ENCODE measurements at regions not wholly inside any gene's neighbourhood (a gene's known extent, or its start where the extent isn't known, plus 50 kb on each side); places are given as distances from the start of the nearest gene placed in this dataset.

- Mint-ChIP-seq H3K9me3 (peaks cover 9% of the 10 kb centered on the region), H3K4me1 (no peaks in the 10 kb centered on the region), H3K4me3 (no peak overlapping the region), H3K27ac (no peak overlapping the region), H3K27me3 (peaks cover 36% of the 10 kb centered on the region), H3K36me3 (no peaks in the 10 kb centered on the region)
- DNase-seq (no peak), ATAC-seq (ENCODE audit: low read depth) (no peak)
- POLR2A ChIA-PET = no interaction called here
These were observed 222.8 kb upstream of the TNRC6C start for GRCh38 chr17:77735566-77736198.

GRCh38 chr17:77736199-77736585 is 222.3 kb upstream of the TNRC6C start:
- H3K36me3 Mint-ChIP-seq = no peaks in the 10 kb centered on the region
- peaks cover 38% of the 10 kb centered on the region for H3K27me3 Mint-ChIP-seq
- POLR2A ChIA-PET = no interaction called here
- ATAC-seq (ENCODE audit: low read depth) = no peak
- H3K9me3 Mint-ChIP-seq = peaks cover 11% of the 10 kb centered on the region
- no peak for DNase-seq
- no peaks in the 10 kb centered on the region for H3K4me1 Mint-ChIP-seq
- H3K4me3 Mint-ChIP-seq = no peak overlapping the region
- no peak overlapping the region for H3K27ac Mint-ChIP-seq

DNA sequence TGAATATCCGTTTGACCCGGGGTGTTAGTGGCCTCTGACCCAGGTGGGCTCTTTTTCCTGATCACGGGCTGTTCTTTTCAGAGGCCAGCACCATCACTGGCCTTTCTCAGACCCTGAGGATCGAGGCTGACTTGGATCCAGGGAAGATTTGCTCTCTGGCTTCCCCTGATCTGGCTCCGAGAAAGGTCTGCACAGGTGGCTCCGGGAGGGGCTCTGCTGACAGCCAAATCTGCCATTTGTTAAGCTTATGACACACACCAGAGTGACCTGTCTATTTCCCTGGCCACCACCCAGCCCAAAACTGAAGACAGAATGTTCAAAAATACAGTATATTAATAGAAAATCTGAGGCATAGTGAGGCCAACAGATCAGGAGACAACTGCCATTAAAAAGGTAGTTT is 221.8 kb upstream of the TNRC6C start:
- DNase-seq = no peak
- Mint-ChIP-seq H3K36me3 (no peaks in the 10 kb centered on the region), H3K27me3 (peaks cover 37% of the 10 kb centered on the region), H3K9me3 (peaks cover 11% of the 10 kb centered on the region), H3K4me3 (no peak overlapping the region), H3K4me1 (no peaks in the 10 kb centered on the region), H3K27ac (no peak overlapping the region)
- no peak for ATAC-seq (ENCODE audit: low read depth)
- POLR2A ChIA-PET = no interaction called here

GRCh38 chr17:77737442-77738265 is 220.8 kb upstream of the TNRC6C start:
- H3K4me3 Mint-ChIP-seq = no peak overlapping the region

GRCh38 chr17:77738751-77739531 is 219.6 kb upstream of the TNRC6C start:
- ATAC-seq (ENCODE audit: low read depth) (no peak), DNase-seq (no peak)
- H3K9me3 Mint-ChIP-seq = peaks cover 2% of the 10 kb centered on the region
- POLR2A ChIA-PET = no interaction called here
- H3K27ac Mint-ChIP-seq = no peak overlapping the region
- no peaks in the 10 kb centered on the region for H3K4me1 Mint-ChIP-seq
- no peak overlapping the region for H3K4me3 Mint-ChIP-seq
- no peaks in the 10 kb centered on the region for H3K36me3 Mint-ChIP-seq
- H3K27me3 Mint-ChIP-seq = peaks cover 17% of the 10 kb centered on the region

More at GRCh38 chr17:77737442-77738265, 220.8 kb upstream of the TNRC6C start:
- POLR2A ChIA-PET = no interaction called here
- DNase-seq (no peak), ATAC-seq (ENCODE audit: low read depth) (no peak)
- H3K9me3 Mint-ChIP-seq = peaks cover 9% of the 10 kb centered on the region
- no peak overlapping the region for H3K27ac Mint-ChIP-seq
- peaks cover 28% of the 10 kb centered on the region for H3K27me3 Mint-ChIP-seq
- no peaks in the 10 kb centered on the region for H3K36me3 Mint-ChIP-seq
- no peaks in the 10 kb centered on the region for H3K4me1 Mint-ChIP-seq

DNA sequence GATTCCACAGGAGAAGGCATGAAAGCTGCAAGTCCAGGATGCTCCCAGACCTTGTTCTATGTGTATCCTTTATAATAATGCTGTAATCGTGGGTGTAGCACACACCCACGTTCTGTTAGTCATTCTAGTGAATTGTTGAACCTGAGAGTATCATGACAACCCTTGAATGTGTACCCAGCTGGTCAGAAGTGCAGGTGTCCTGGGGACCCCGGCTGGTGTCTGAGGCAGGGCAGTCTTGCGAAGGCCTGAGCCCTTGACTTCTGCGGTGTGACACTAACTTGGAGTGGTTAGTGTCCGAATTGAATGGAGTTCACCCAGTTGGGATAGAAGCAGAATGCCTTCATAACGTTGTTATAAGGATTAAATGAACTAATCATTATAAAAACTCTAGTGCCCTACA is 218.0 kb upstream of the TNRC6C start:
- POLR2A ChIA-PET = no interaction called here
- Mint-ChIP-seq H3K27ac (no peak overlapping the region), H3K27me3 (peaks cover 16% of the 10 kb centered on the region), H3K36me3 (no peaks in the 10 kb centered on the region), H3K4me1 (no peaks in the 10 kb centered on the region), H3K9me3 (peaks cover 6% of the 10 kb centered on the region), H3K4me3 (no peak overlapping the region)
- ATAC-seq (ENCODE audit: low read depth) (no peak), DNase-seq (peak; percentile 10)

GRCh38 chr17:77741109-77741508 is 217.4 kb upstream of the TNRC6C start:
- H3K36me3 Mint-ChIP-seq = no peaks in the 10 kb centered on the region
- H3K27me3 Mint-ChIP-seq = peaks cover 16% of the 10 kb centered on the region
- ATAC-seq (ENCODE audit: low read depth) (no peak), DNase-seq (peak; percentile 47)
- H3K9me3 Mint-ChIP-seq = peaks cover 6% of the 10 kb centered on the region
- no peaks in the 10 kb centered on the region for H3K4me1 Mint-ChIP-seq
- POLR2A ChIA-PET = no interaction called here
- no peak overlapping the region for H3K27ac Mint-ChIP-seq
- no peak overlapping the region for H3K4me3 Mint-ChIP-seq

DNA sequence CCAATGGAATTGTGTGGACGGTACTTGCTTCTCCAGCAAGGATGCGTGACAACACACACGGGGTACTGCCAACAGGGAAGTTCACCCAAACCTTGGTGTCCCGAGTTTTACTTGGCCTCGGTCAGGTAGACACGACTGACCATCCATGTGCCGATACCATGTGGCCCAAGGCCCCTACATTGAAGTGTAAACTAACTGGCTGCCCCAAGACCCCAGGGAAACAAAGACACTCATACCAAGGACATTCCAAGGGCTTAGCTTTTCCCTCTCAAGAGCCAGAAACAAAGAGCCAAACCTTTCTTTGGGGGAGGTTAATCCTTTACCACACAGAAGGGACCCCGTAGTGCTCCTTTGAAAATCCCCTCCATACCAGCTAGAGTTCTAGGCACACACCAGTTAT is 215.9 kb upstream of the TNRC6C start:
- H3K27me3 Mint-ChIP-seq = peaks cover 16% of the 10 kb centered on the region
- H3K4me3 Mint-ChIP-seq = no peak overlapping the region
- ATAC-seq (ENCODE audit: low read depth) (no peak), DNase-seq (peak; percentile 1)
- no peaks in the 10 kb centered on the region for H3K4me1 Mint-ChIP-seq
- POLR2A ChIA-PET = no interaction called here
- no peak overlapping the region for H3K27ac Mint-ChIP-seq
- no peaks in the 10 kb centered on the region for H3K36me3 Mint-ChIP-seq
- peaks cover 6% of the 10 kb centered on the region for H3K9me3 Mint-ChIP-seq

- peaks cover 8% of the 10 kb centered on the region for H3K27me3 Mint-ChIP-seq
- no peak overlapping the region for H3K4me3 Mint-ChIP-seq
- POLR2A ChIA-PET = no interaction called here
- H3K4me1 Mint-ChIP-seq = no peaks in the 10 kb centered on the region
- H3K27ac Mint-ChIP-seq = no peak overlapping the region
- H3K9me3 Mint-ChIP-seq = peaks cover 6% of the 10 kb centered on the region
- no peak for ATAC-seq (ENCODE audit: low read depth)
- no peak for DNase-seq
- H3K36me3 Mint-ChIP-seq = no peaks in the 10 kb centered on the region
These were observed 214.2 kb upstream of the TNRC6C start for GRCh38 chr17:77744066-77744988.

DNA sequence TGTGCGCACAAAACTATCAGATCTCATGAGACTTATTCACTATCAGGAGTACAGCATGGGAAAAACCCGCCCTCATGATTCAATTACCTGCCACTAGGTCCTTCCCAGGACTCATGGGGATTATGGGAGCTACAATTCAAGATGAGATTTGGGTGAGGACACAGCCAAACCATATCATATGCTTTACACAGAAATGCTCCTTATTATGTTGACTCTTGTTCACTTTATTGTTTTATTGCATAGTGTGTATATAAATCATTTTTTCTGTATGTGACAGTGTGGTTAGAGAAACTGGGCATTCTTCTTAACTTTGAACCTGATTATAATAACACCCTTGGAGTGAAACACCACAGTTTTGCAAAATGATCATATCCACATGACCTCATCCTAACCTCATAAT is 212.8 kb upstream of the TNRC6C start:
- Mint-ChIP-seq H3K4me1 (no peaks in the 10 kb centered on the region), H3K4me3 (no peak overlapping the region), H3K9me3 (peaks cover 6% of the 10 kb centered on the region), H3K36me3 (no peaks in the 10 kb centered on the region), H3K27ac (no peak overlapping the region), H3K27me3 (peaks cover 7% of the 10 kb centered on the region)
- DNase-seq = no peak
- ATAC-seq (ENCODE audit: low read depth) = no peak
- POLR2A ChIA-PET = no interaction called here

GRCh38 chr17:77746393-77746792 is 212.1 kb upstream of the TNRC6C start:
- DNase-seq (no peak), ATAC-seq (ENCODE audit: low read depth) (no peak)
- POLR2A ChIA-PET = no interaction called here
- Mint-ChIP-seq H3K4me1 (no peaks in the 10 kb centered on the region), H3K27me3 (peaks cover 3% of the 10 kb centered on the region), H3K27ac (no peak overlapping the region), H3K36me3 (no peaks in the 10 kb centered on the region), H3K4me3 (no peak overlapping the region), H3K9me3 (peaks cover 4% of the 10 kb centered on the region)

GRCh38 chr17:77746896-77747554 is 211.5 kb upstream of the TNRC6C start:
- H3K4me1 Mint-ChIP-seq = no peaks in the 10 kb centered on the region
- ATAC-seq (ENCODE audit: low read depth) = no peak
- DNase-seq = no peak
- no peak overlapping the region for H3K27ac Mint-ChIP-seq
- no peak overlapping the region for H3K4me3 Mint-ChIP-seq
- no peaks in the 10 kb centered on the region for H3K36me3 Mint-ChIP-seq
- H3K27me3 Mint-ChIP-seq = peaks cover 2% of the 10 kb centered on the region
- POLR2A ChIA-PET = no interaction called here
- H3K9me3 Mint-ChIP-seq = peaks cover 4% of the 10 kb centered on the region

DNA sequence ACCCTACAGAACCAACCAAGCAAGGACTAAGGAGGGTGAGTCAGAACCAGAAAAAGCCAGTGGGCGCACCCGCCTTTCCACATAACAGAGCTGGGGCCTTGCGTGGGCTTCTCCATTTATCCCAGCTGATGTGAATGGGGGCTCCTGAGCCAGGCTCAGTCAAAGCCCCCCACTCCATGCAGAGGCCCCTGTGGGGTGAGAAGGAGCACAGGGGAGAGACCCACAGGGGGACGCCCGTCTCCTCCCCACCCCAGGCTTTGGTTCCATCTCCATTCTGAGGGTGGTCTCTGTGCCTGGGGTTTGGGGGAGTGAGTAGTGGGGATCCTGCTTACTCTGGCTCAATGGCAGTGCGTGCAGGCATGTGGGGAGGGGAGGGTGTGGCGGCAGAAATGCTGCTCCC is 210.1 kb upstream of the TNRC6C start:
- Mint-ChIP-seq H3K9me3 (peaks cover 4% of the 10 kb centered on the region), H3K36me3 (no peaks in the 10 kb centered on the region), H3K27ac (no peak overlapping the region), H3K27me3 (peaks cover 2% of the 10 kb centered on the region), H3K4me3 (no peak overlapping the region), H3K4me1 (no peaks in the 10 kb centered on the region)
- DNase-seq (no peak), ATAC-seq (ENCODE audit: low read depth) (no peak)
- POLR2A ChIA-PET = no interaction called here

All from activated naive CD8-positive, alpha-beta T cell treated with anti-CD3 and anti-CD28 coated beads, Interleukin-2, amount 10 ng/mL, durations not matched to agents 7 days and 5 days (primary cell).